ENCODE measurements at regions not wholly inside any gene's neighbourhood (a gene's known extent, or its start where the extent isn't known, plus 50 kb on each side); places are given as distances from the start of the nearest gene placed in this dataset.
"Not testable (repeated sequence)": the region's sequence is repeated elsewhere in the genome, so short reads cannot be mapped to it uniquely, and the experiment has no call there.

DNA sequence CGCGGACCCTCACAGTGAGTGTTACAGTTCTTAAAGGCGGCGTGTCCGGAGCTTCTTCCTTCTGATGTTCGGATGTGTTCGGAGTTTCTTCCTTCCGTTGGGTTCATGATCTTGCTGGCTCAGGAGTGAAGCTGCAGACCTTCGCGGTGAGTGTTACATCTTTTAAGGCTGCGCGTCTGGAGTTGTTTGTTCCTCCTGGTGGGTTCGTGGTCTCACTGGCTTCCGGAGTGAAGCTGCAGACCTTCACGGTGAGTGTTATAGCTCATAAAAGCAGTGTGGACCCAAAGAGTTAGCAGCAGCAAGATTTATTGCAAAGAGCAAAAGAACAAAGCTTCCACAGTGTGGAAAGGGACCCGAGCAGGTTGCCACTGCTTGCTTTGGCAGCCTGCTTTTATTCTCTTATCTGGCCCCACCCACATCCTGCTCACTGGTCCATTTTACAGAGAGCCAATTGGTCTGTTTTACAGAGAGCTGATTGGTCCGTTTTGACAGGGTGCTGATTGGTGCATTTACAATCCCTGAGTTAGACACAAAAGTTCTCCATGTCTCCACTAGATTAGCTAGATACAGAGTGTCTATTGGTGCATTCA is 168.3 kb upstream of the ARSJ start:
- TF ChIP-seq, protein P1, sequence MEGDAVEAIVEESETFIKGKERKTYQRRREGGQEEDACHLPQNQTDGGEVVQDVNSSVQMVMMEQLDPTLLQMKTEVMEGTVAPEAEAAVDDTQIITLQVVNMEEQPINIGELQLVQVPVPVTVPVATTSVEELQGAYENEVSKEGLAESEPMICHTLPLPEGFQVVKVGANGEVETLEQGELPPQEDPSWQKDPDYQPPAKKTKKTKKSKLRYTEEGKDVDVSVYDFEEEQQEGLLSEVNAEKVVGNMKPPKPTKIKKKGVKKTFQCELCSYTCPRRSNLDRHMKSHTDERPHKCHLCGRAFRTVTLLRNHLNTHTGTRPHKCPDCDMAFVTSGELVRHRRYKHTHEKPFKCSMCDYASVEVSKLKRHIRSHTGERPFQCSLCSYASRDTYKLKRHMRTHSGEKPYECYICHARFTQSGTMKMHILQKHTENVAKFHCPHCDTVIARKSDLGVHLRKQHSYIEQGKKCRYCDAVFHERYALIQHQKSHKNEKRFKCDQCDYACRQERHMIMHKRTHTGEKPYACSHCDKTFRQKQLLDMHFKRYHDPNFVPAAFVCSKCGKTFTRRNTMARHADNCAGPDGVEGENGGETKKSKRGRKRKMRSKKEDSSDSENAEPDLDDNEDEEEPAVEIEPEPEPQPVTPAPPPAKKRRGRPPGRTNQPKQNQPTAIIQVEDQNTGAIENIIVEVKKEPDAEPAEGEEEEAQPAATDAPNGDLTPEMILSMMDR (IDR thresholded peaks at IDR 0.05): not testable (repeated sequence)
- not testable (repeated sequence) for TF ChIP-seq POLR2AphosphoS5 (IDR thresholded peaks at IDR 0.05; ENCODE audit: insufficient read depth in 1 of 2, low read depth in 1 of 2); POLR2A (IDR thresholded peaks at IDR 0.05)

Measured in vagina (tissue), 2 donors.